ENCODE measurements at regions not wholly inside any gene's neighbourhood (a gene's known extent, or its start where the extent isn't known, plus 50 kb on each side); places are given as distances from the start of the nearest gene placed in this dataset.

- TF ChIP-seq POLR2AphosphoS5 (IDR thresholded peaks at IDR 0.05; ENCODE audit: low read depth, low read length) (no peak), POLR2A (IDR thresholded peaks at IDR 0.05; ENCODE audit: low read depth, low read length) (no peak), POU2F2 (IDR thresholded peaks at IDR 0.05; ENCODE audit: low read depth, low read length) (no peak), TAF1 (IDR thresholded peaks at IDR 0.05; ENCODE audit: low read depth, low read length) (no peak), SPI1 (IDR thresholded peaks at IDR 0.05; ENCODE audit: low read depth, low read length) (no peak), PAX5 (IDR thresholded peaks at IDR 0.05; ENCODE audit: insufficient read depth, low read length, severe bottlenecking) (no peak)
Observed at GRCh38 chr1:34396042-34396441, 219.3 kb downstream of the C1orf94 start.

Data from GM12891 (cell line).